HEK293T (cell line): ENCODE measurements at regions not wholly inside any gene's neighbourhood (a gene's known extent, or its start where the extent isn't known, plus 50 kb on each side); places are given as distances from the start of the nearest gene placed in this dataset.

ENCODE experiments used
- BHLHE40 ChIP-seq: fragments of 450-650 bp; IDR thresholded peaks from 2 replicates; pipeline ENCODE4 v1.6.1; 2016; ENCODE audit warnings: mild to moderate bottlenecking, moderate library complexity, borderline replicate concordance
- CTBP1 ChIP-seq: fragments of 450-650 bp; IDR thresholded peaks from 2 replicates; pipeline ENCODE4 v1.6.1; 2016; ENCODE audit warnings: borderline replicate concordance
- FOXK2 ChIP-seq: fragments of 450-650 bp; IDR thresholded peaks from 2 replicates; pipeline ENCODE4 v1.6.1; 2016; ENCODE audit warnings: mild to moderate bottlenecking
- FOXM1 ChIP-seq: fragments of 450-650 bp; IDR thresholded peaks from 2 replicates; pipeline ENCODE4 v1.6.1; 2017; ENCODE audit warnings: mild to moderate bottlenecking, borderline replicate concordance
- HDGF ChIP-seq: fragments of 450-650 bp; IDR thresholded peaks from 2 replicates; pipeline ENCODE4 v1.6.1; 2017; ENCODE audit warnings: antibody characterized with exemption, borderline replicate concordance
- L3MBTL2 ChIP-seq: fragments of 450-650 bp; conservative IDR thresholded peaks from 2 replicates; pipeline ENCODE4 v1.6.1; 2016; ENCODE audit warnings: mild to moderate bottlenecking
- NFRKB ChIP-seq: fragments of 450-650 bp; IDR thresholded peaks from 2 replicates; pipeline ENCODE4 v1.6.1; 2016; ENCODE audit warnings: mild to moderate bottlenecking, moderate library complexity
- SP1 ChIP-seq: fragments of 450-650 bp; IDR thresholded peaks from 2 replicates; pipeline ENCODE4 v1.6.1; 2017
- SUZ12 ChIP-seq: fragments of 450-650 bp; IDR thresholded peaks from 2 replicates; pipeline ENCODE4 v1.6.1; 2016; ENCODE audit warnings: mild to moderate bottlenecking
- TARDBP ChIP-seq: fragments of 450-650 bp; IDR thresholded peaks from 2 replicates; pipeline ENCODE4 v1.6.1; 2016
- ZNF384 ChIP-seq: fragments of 450-650 bp; IDR thresholded peaks from 2 replicates; pipeline ENCODE4 v1.6.1; 2016
- TF ChIP-seq, protein P1 (sequence below): fragments of 450-650 bp; IDR thresholded peaks from 2 replicates; pipeline ENCODE4 v1.6.1; 2016

DNA sequence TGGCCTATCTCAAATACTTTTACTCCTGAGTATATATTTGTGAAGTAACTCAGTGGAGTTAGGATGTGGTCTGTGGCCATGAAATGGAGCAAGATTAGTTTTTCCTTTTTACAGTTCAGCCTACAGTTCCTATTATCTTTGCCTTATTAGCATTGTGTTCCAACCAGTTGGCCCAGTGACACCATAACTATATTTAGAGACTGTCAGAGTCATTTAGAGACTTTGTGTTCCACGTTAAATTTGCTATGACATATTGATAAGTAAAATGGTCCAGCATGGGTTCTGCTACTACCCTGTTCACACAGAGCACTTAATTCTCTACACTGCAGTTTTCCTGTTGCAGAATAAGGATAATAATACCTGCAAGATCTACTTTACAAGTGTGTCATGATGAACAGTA, 68.3 kb upstream of the RAB11FIP2 start:
- TF ChIP-seq SP1 (no peak), SUZ12 (no peak), TARDBP (no peak), FOXM1 (no peak), L3MBTL2 (no peak), NFRKB (no peak), HDGF (no peak), BHLHE40 (no peak), ZNF384 (no peak), FOXK2 (no peak), CTBP1 (no peak)
- TF ChIP-seq, protein P1, sequence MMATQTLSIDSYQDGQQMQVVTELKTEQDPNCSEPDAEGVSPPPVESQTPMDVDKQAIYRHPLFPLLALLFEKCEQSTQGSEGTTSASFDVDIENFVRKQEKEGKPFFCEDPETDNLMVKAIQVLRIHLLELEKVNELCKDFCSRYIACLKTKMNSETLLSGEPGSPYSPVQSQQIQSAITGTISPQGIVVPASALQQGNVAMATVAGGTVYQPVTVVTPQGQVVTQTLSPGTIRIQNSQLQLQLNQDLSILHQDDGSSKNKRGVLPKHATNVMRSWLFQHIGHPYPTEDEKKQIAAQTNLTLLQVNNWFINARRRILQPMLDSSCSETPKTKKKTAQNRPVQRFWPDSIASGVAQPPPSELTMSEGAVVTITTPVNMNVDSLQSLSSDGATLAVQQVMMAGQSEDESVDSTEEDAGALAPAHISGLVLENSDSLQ: no peak
